Activated CD8-positive, alpha-beta memory T cell treated with anti-CD3 and anti-CD28 coated beads for 4 hours (primary cell): ENCODE measurements at regions not wholly inside any gene's neighbourhood (a gene's known extent, or its start where the extent isn't known, plus 50 kb on each side); places are given as distances from the start of the nearest gene placed in this dataset.
"Not testable (repeated sequence)": the region's sequence is repeated elsewhere in the genome, so short reads cannot be mapped to it uniquely, and the experiment has no call there.

ENCODE experiments used
- DNase-seq, 2 donors: peaks; one replicate each; pipeline ENCODE4 v3.0.0-alpha.2; 2020; ENCODE audit warnings: low read depth in 2 of 2

GRCh38 chr2:111287646-111288568 is 167.2 kb downstream of the BCL2L11 start:
- DNase-seq: not testable (repeated sequence)

DNA sequence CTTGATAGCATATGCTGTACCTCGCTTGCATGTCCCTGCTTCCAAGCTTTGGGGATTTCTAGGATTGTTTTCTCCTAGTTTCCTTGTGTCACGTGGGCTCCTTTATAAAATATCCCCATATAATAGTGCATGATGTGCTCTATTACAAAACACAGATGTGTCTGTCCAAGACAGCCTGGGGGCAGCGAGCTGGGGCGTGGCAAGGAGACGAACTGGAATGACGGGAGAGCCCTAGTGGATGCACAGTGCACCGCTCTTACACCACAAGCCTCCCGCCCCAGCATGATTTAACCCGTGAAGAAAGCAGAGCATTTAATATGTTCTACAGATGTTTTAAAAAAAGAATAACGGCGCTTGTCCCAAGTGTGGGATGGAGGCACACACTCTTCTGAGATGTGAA is 169.7 kb downstream of the BCL2L11 start:
- not testable (repeated sequence) for DNase-seq

DNA sequence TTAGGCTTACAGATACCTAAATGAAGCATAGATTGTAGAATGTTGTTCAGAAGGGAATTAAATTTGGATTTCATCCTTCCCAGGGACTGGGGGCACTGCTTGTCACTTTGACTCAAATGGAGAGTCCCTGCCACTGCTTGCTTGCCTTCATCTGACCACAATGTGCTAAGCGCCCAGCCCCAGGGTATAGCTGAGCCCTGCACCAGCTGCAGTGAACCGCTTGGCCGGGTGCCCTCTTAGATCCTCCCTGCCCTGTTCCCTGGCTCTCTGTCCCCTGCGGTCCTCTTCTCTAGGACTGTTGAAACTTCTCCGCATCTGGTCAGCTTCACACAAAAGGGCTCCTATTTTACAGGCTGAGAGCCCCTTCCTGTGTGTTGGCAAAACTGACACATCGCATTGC is 170.9 kb downstream of the BCL2L11 start:
- not testable (repeated sequence) for DNase-seq

GRCh38 chr2:111292232-111292968 is 171.7 kb downstream of the BCL2L11 start:
- not testable (repeated sequence) for DNase-seq

DNA sequence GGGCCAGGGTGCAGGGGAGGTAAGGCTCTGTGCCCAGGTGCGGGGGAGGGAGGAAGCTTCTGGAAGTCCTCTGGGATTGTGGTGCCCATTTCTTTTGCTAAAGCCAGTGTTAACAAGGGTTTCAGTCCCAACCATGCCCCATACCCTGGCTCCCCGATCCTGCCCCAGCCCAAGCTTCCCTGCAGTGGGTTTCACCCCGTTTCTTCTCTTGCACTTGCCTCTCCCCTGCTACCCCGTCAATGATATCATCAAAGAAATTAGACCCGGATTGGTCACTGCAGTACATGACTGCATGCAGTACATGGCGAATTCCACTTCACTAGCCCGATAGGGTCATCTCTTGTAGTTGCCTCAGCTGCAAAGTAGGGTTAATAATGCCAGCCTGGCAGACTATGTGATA is 174.0 kb downstream of the BCL2L11 start:
- DNase-seq: not testable (repeated sequence)

DNA sequence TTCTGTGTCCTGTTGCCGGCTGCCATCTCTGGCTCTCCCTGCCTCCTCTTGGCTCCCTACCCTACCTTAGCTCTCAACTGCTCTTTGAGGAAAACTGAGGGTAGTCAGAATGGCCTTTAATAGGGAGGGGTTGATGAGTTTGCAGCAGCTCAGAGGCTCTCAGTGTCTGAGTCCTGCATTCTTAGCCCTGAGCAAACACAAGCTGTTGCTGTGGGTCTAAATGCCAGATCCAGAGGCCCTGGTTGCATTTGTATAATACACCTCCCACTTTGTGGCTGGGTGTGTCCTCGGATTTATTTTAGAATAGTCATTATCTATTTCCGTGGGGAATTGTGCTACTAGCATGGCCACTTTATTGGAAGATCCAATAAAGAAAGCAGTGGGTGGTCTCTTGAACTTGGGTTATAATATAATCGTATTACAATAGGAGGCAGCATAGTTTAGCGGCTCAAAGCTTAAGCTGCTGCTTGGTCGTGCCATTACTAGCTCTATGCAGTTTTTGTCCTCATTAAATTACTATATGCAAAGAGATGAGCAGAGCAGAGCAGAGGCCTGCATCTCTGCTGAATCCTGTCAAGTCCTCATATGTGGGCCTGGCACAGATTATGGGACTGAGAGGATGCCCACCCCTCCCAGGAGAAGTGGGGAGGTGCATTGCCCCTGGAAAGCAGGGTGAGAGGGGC is 175.5 kb downstream of the BCL2L11 start:
- DNase-seq: not testable (repeated sequence)

- not testable (repeated sequence) for DNase-seq
These were observed 176.4 kb downstream of the BCL2L11 start for GRCh38 chr2:111297128-111297527.

DNA sequence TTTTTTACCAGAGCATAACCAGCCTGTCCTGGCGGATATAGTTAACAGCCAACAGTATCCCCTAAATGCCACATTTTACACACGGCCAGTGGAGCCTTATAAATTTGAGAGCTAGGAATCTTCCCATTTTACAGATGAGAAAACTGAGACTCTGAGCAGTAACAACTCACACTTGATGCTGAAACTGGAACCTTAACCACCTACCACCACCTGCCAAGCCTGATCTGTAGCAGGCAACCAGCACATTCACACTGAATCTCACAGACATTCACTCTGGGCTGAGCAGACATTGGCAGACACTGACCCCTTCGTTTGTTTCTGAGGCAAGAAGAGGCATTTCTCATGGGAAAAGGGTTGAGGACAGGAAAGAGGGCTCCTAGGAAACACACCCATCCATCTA is 178.2 kb downstream of the BCL2L11 start:
- not testable (repeated sequence) for DNase-seq

- DNase-seq: not testable (repeated sequence)
These were observed 178.9 kb downstream of the BCL2L11 start for GRCh38 chr2:111299635-111300034.

- not testable (repeated sequence) for DNase-seq
These were observed 181.0 kb downstream of the BCL2L11 start for GRCh38 chr2:111301677-111302076.

DNA sequence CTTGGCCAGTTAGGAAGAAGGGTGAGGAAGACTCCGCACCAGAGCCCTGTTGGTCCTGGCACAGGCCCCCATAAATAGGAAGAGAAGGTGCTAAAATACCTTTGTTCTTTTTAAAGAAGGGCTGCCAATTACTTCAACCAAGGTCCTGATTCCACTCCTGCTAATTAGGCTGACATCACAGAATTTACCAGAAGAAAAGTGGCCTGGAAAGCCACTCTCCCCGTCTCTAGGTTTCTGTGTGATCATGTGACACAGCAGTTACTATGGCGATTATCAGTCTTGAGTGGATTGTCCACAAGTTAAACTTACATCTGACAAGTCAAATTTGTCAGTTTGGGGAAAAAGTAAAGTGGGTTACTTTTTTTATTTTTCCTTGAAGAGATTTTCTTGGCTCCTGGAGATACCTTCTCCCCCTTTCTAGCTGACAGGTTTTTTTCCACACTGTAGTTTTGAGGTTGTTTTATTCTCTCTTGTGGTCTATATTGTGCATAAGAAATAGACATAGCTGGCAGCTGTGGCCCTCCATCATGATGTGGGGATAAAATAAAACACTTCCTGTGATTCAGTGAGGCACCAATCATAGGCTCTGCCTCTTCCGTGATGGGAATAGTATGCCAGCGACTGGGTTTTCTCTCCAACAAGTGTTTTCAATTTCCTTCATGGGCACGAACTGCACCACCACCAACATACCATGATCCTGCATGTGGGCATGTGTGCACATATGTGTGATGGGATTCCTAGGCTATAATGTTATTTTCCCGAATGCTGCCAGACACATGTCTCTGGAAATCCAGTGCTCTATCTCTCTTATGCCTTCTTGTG is 181.9 kb downstream of the BCL2L11 start:
- DNase-seq: not testable (repeated sequence)

DNA sequence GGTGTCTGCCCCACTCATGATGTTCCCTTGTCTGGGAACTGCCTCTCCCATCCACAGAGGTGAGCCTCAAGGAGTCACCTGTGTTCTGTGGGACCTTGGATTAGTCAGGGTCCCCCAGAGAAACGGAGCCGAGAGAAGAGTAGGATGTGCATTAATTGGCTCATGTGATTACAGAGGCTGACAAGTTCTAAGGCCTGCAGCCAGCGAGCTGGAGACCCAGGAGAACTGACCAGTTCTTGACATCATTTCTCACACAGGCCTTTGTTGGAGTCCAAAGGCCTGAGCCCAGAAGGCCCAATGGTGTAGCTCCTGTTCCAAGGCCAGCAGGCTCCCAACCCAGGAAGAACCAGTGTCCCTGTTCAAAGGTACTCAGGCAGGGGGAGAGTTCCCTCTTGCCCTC is 186.6 kb downstream of the BCL2L11 start:
- not testable (repeated sequence) for DNase-seq

DNA sequence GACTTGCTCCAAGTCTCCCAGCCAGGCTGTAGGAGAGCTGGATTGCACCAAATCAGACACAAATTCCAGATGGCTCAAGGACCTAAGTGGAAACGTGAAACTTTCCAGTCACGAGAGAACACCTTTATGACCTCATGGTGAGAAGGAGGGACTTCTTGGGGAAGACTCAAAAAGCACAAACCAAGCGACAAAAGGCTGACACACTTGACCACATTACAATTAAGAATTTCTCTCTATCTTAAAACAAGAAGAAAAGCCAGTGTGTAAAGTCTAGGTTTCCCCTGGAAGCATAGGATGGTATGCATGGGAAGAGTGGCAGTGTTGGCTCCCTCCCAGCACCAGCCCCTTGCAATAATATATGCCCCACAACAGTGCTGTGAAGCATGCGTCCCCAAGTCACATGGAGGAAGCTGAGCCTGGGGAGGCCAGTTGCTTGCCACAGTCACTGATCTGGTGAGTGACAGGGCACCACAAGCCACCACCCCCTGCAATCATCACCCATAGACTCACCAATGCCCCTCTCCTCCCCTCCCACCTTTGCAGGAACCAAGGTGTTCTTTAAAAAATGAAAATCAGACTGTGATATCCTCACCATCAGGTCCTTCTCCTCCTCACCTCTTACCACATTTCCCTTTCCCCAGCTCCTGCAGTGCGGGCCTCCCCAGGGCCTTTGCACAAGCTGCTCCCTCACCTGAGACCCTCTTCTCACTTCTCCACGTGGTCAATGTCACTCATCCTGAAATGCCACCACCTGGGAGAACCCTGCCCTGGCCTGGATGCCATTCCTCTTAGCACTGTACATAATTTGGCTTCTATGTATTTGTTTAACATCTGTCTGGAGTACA is 188.7 kb downstream of the BCL2L11 start:
- DNase-seq: not testable (repeated sequence)

- not testable (repeated sequence) for DNase-seq
These were observed 189.7 kb downstream of the BCL2L11 start for GRCh38 chr2:111310395-111310794.

DNA sequence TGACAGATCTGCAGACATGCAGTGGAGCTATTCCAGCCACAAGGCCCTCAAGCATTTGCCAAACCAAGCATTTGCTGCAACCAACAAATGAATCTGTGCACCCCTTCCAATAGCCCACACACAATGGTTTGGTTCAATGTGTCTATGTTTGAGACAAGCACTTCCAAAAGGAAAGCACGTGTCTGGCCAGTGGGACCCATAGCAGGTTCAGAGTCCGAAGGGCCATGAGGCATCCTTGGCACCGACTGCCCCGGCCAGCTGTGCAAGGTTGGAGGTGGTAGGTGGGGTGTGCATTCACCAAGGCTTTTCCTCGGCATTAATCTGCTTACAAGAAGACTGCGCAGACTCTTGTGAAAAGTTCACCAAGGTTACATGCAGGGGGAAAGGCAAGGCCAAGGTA is 190.9 kb downstream of the BCL2L11 start:
- DNase-seq: not testable (repeated sequence)

DNA sequence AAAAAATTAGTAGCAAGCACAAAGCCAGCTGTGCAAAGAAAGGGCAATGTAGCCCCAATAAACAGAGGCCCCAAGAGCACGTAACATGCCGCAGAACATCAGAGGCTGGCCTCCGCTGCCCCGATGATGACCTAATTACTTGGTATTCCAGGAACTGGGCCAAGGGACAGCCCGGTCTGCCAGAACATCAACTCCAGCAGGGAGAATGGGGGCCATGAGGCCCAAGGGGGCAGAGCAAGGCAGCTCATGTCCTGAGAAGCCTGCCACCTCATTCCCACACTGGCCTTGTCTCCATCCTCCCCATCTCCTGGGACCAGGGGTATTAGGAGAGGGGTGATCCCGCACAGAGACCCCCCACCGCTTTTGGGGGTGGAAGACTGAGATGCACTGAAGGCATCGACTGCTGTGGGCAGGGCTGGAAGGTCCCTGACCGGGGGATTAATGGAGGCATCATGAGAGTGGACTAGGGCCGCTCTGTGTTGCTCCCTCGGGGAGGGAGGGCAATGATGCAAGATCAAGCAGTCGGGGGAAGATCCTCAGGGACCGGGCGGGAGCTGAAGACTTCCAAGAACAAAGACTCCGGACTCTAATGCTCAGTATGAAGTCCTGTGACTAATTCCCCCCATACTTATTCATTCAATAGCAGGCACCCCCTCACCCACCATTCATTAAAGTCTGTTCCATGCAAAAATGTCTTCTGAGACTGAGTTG is 192.3 kb downstream of the BCL2L11 start:
- not testable (repeated sequence) for DNase-seq

DNA sequence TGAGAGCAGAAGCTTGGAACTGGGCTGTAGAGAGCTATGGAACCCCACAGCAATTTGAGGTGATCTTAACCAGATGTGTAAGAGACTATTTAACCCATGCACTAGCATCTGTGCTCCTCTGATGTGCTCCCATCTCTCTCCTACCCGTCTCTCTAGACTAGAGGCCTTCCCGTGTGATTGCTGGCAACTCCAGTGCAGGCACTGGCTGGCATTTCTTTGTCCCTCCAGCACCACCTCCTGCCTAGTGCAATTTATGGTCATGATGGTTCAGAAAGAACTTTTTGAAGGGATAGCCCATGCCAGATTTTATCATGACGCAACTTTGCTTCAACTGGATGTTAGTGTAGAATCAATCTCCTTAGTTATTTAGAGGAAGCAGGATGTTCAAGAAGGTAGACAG is 193.0 kb downstream of the BCL2L11 start:
- DNase-seq: not testable (repeated sequence)

GRCh38 chr2:111315188-111315917 is 194.6 kb downstream of the BCL2L11 start:
- not testable (repeated sequence) for DNase-seq

DNA sequence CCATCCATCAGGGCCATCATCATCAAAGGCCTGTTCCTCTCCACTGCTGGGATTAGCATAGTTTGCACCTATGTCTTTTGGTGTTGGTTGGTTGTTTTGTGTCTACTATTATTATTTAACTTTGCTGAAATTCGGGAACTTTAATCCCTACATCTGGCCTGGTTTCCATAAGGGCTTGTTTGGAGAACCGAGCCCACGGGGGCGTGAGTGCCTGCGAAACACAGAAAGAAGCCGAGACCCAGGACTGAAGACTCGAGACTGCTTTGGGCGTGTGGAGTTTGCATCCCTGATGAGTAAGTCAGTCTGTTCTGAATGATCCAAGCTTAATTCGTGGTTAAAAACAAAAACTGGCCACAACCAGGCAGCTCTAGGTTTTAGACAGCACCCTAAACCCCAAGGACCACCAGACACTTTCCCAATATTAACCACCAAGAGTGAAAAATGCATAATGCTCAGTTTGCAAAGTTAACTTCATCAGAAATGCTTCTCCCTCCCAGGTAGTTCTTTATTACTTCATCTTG is 195.6 kb downstream of the BCL2L11 start:
- DNase-seq: not testable (repeated sequence)
